ENCODE measurements at regions not wholly inside any gene's neighbourhood (a gene's known extent, or its start where the extent isn't known, plus 50 kb on each side); places are given as distances from the start of the nearest gene placed in this dataset.

- Histone ChIP-seq H4K20me1 (ENCODE audit: insufficient read depth) (no peaks in the 10 kb centered on the region), H3K4me1 (ENCODE audit: control insufficient read depth in 1 of 2, insufficient read depth in 2 of 2, low read depth in 1 of 2, low read length in 1 of 2) (peaks cover 0 to 4% of the 10 kb centered on the region in 2 experiments; a peak in 2 of 4 replicates), H3K4me2 (no peak overlapping the region), H3K9me2 (no peaks in the 10 kb centered on the region), H3K27ac (ENCODE audit: low read depth in 2 of 2, low read length in 1 of 2) (no peak overlapping the region), H3K36me3 (replicated peaks in 1 of 2; ENCODE audit: control insufficient read depth in 1 of 2, insufficient read depth in 2 of 2, low read length in 1 of 2) (no peaks in the 10 kb centered on the region), H3K4me3 (ENCODE audit: low read depth in 2 of 2, low read length in 1 of 2) (no peak overlapping the region), H3K9ac (no peak overlapping the region), H3K27me3 (ENCODE audit: insufficient read depth) (no peaks in the 10 kb centered on the region), H3F3A (replicated peaks; ENCODE audit: insufficient read depth) (no peaks in the 10 kb centered on the region), H3K9me3 (no peaks in the 10 kb centered on the region), H2AFZ (ENCODE audit: low read depth) (no peak overlapping the region), H3K79me2 (ENCODE audit: insufficient read depth) (no peaks in the 10 kb centered on the region)
- TF ChIP-seq TEAD4 (IDR thresholded peaks at IDR 0.05; ENCODE audit: borderline replicate concordance, insufficient read depth) (no peak), NRF1 (IDR thresholded peaks at IDR 0.05; ENCODE audit: low read depth, low read length) (no peak), RAD21 (IDR thresholded peaks at IDR 0.05; ENCODE audit: low read length) (no peak), ELF1 (IDR thresholded peaks at IDR 0.05) (no peak), FOXM1 (IDR thresholded peaks at IDR 0.05; ENCODE audit: low read depth) (no peak), ZBTB33 (IDR thresholded peaks at IDR 0.05; ENCODE audit: borderline replicate concordance, low read depth) (no peak), YY1 (IDR thresholded peaks at IDR 0.05; ENCODE audit: low read depth) (no peak), MXI1 (IDR thresholded peaks at IDR 0.05; ENCODE audit: low read depth, low read length) (no peak), EP300 (IDR thresholded peaks at IDR 0.05; ENCODE audit: borderline replicate concordance in 1 of 2, low read depth in 1 of 2, low read length in 1 of 2) (no peak), POLR2AphosphoS5 (IDR thresholded peaks at IDR 0.05; ENCODE audit: low read depth, low read length) (no peak), EZH2phosphoT487 (IDR thresholded peaks at IDR 0.05; ENCODE audit: borderline replicate concordance, low read depth) (no peak)
- DNase-seq, result no peak
- WGBS (ENCODE audit: low lambda C conversion rate), result 82% methylated on average over 27 of the region's 27 CpGs
- CTCF ChIA-PET, result no interaction called here
- POLR2A ChIA-PET, result no interaction called here
These were observed 132.9 kb downstream of the RASSF10 start for GRCh38 chr11:13141731-13142709.

GRCh38 chr11:13143486-13144297 is 133.9 kb upstream of the BMAL1 start:
- ChIA-PET CTCF (interaction anchor here (1.8 kb wide), 1 partner anchor 180 kb away, joined by 5 read pairs; no protein-coding TSS in a partner anchor), POLR2A (interaction anchor here (0.6 kb wide), 1 partner anchor 124 kb away, joined by 3 read pairs; no protein-coding TSS in a partner anchor)
- H3K9ac ChIP-seq, result no peak overlapping the region
- no peak for DNase-seq
- peaks cover 0 to 4% of the 10 kb centered on the region in 2 experiments; a peak in 1 of 4 replicates for H3K4me1 ChIP-seq (ENCODE audit: control insufficient read depth in 1 of 2, insufficient read depth in 2 of 2, low read depth in 1 of 2, low read length in 1 of 2)
- no peak overlapping the region for H3K27ac ChIP-seq (ENCODE audit: low read depth in 2 of 2, low read length in 1 of 2)
- H3K4me2 ChIP-seq, result no peak overlapping the region
- H3F3A ChIP-seq (replicated peaks; ENCODE audit: insufficient read depth), result no peaks in the 10 kb centered on the region
- no peak overlapping the region for H3K4me3 ChIP-seq (ENCODE audit: low read depth in 2 of 2, low read length in 1 of 2)
- H3K9me2 ChIP-seq, result no peaks in the 10 kb centered on the region
- H3K36me3 ChIP-seq (replicated peaks in 1 of 2; ENCODE audit: control insufficient read depth in 1 of 2, insufficient read depth in 2 of 2, low read length in 1 of 2), result no peaks in the 10 kb centered on the region
- no peaks in the 10 kb centered on the region for H4K20me1 ChIP-seq (ENCODE audit: insufficient read depth)
- 50% methylated on average over 1 of the region's 1 CpG for WGBS (ENCODE audit: low lambda C conversion rate)
- TF ChIP-seq PBX3 (IDR thresholded peaks at IDR 0.05), result no peak
- no peak for TF ChIP-seq RAD21 (IDR thresholded peaks at IDR 0.05; ENCODE audit: low read length)
- no peak for TF ChIP-seq GABPA (IDR thresholded peaks at IDR 0.05; ENCODE audit: low read depth)
- no peak for TF ChIP-seq ELF1 (IDR thresholded peaks at IDR 0.05)
- no peak for TF ChIP-seq MEF2A (IDR thresholded peaks at IDR 0.05; ENCODE audit: borderline replicate concordance, low read depth)
- TF ChIP-seq EP300 (IDR thresholded peaks at IDR 0.05; ENCODE audit: borderline replicate concordance in 1 of 2, low read depth in 1 of 2, low read length in 1 of 2), result no peak
- TF ChIP-seq CHD2 (IDR thresholded peaks at IDR 0.05; ENCODE audit: low read length, partially characterized antibody), result no peak
- TF ChIP-seq TEAD4 (IDR thresholded peaks at IDR 0.05; ENCODE audit: borderline replicate concordance, insufficient read depth), result no peak
- TF ChIP-seq MXI1 (IDR thresholded peaks at IDR 0.05; ENCODE audit: low read depth, low read length), result no peak
- no peak for TF ChIP-seq TCF12 (IDR thresholded peaks at IDR 0.05)
- TF ChIP-seq FOSL2 (IDR thresholded peaks at IDR 0.05; ENCODE audit: borderline replicate concordance, low read depth), result no peak
- no peak overlapping the region for H2AFZ ChIP-seq (ENCODE audit: low read depth)
- no peaks in the 10 kb centered on the region for H3K9me3 ChIP-seq
- H3K27me3 ChIP-seq (ENCODE audit: insufficient read depth), result no peaks in the 10 kb centered on the region
- H3K79me2 ChIP-seq (ENCODE audit: insufficient read depth), result no peaks in the 10 kb centered on the region

Data from SK-N-SH (cell line).